HEK293T (cell line): ENCODE measurements at regions not wholly inside any gene's neighbourhood (a gene's known extent, or its start where the extent isn't known, plus 50 kb on each side); places are given as distances from the start of the nearest gene placed in this dataset.

Experiments
- CTCF ChIA-PET: fragments of 350-600 bp; formaldehyde crosslinking; extraction: SDS; loops from one replicate; lab custom pipeline; 2021; ENCODE audit warnings: antibody characterized with exemption, inconsistent platforms; lab: Yijun Ruan, JAX
- POLR2A ChIA-PET: fragments of 350-600 bp; formaldehyde crosslinking; extraction: SDS; loops from one replicate; lab custom pipeline; 2020; ENCODE audit warnings: antibody characterized with exemption, inconsistent platforms; lab: Yijun Ruan, JAX
- DNase-seq: peaks from one replicate; pipeline ENCODE4 v3.0.0; 2012; ENCODE audit warnings: mixed read lengths; ENCODE audit errors: extremely low spot score
- ARNT ChIP-seq: fragments of 450-650 bp; IDR thresholded peaks from 2 replicates; pipeline ENCODE4 v1.6.1; 2017; ENCODE audit warnings: mild to moderate bottlenecking
- BHLHE40 ChIP-seq: fragments of 450-650 bp; IDR thresholded peaks from 2 replicates; pipeline ENCODE4 v1.6.1; 2016; ENCODE audit warnings: mild to moderate bottlenecking, moderate library complexity, borderline replicate concordance
- CTBP1 ChIP-seq: fragments of 450-650 bp; IDR thresholded peaks from 2 replicates; pipeline ENCODE4 v1.6.1; 2016; ENCODE audit warnings: borderline replicate concordance
- ELF4 ChIP-seq: fragments of 450-650 bp; IDR thresholded peaks from 2 replicates; pipeline ENCODE4 v1.6.1; 2017; ENCODE audit warnings: antibody characterized with exemption
- FOXA1 ChIP-seq: fragments of 450-650 bp; IDR thresholded peaks from 2 replicates; pipeline ENCODE4 v1.6.1; 2016; ENCODE audit warnings: mild to moderate bottlenecking
- FOXK2 ChIP-seq: fragments of 450-650 bp; IDR thresholded peaks from 2 replicates; pipeline ENCODE4 v1.6.1; 2016; ENCODE audit warnings: mild to moderate bottlenecking
- FOXM1 ChIP-seq: fragments of 450-650 bp; IDR thresholded peaks from 2 replicates; pipeline ENCODE4 v1.6.1; 2017; ENCODE audit warnings: mild to moderate bottlenecking, borderline replicate concordance
- HDGF ChIP-seq: fragments of 450-650 bp; IDR thresholded peaks from 2 replicates; pipeline ENCODE4 v1.6.1; 2017; ENCODE audit warnings: antibody characterized with exemption, borderline replicate concordance
- L3MBTL2 ChIP-seq: fragments of 450-650 bp; conservative IDR thresholded peaks from 2 replicates; pipeline ENCODE4 v1.6.1; 2016; ENCODE audit warnings: mild to moderate bottlenecking
- LEF1 ChIP-seq: fragments of 450-650 bp; IDR thresholded peaks from 2 replicates; pipeline ENCODE4 v1.6.1; 2017; ENCODE audit warnings: mild to moderate bottlenecking, borderline replicate concordance
- NFRKB ChIP-seq: fragments of 450-650 bp; IDR thresholded peaks from 2 replicates; pipeline ENCODE4 v1.6.1; 2016; ENCODE audit warnings: mild to moderate bottlenecking, moderate library complexity
- PKNOX1 ChIP-seq: fragments of 450-650 bp; IDR thresholded peaks from 2 replicates; pipeline ENCODE4 v1.6.1; 2016
- SP1 ChIP-seq: fragments of 450-650 bp; IDR thresholded peaks from 2 replicates; pipeline ENCODE4 v1.6.1; 2017
- SUZ12 ChIP-seq: fragments of 450-650 bp; IDR thresholded peaks from 2 replicates; pipeline ENCODE4 v1.6.1; 2016; ENCODE audit warnings: mild to moderate bottlenecking
- TARDBP ChIP-seq: fragments of 450-650 bp; IDR thresholded peaks from 2 replicates; pipeline ENCODE4 v1.6.1; 2016
- ZNF384 ChIP-seq: fragments of 450-650 bp; IDR thresholded peaks from 2 replicates; pipeline ENCODE4 v1.6.1; 2016

GRCh38 chr1:90210633-90211491, 216.0 kb downstream of the ZNF326 start:
- DNase-seq: no peak
- ChIA-PET CTCF (no interaction called here), POLR2A (no interaction called here)
- TF ChIP-seq L3MBTL2 (no peak), PKNOX1 (no peak), ZNF384 (no peak), ELF4 (no peak)

- ChIA-PET POLR2A (no interaction called here), CTCF (no interaction called here)
- DNase-seq: no peak
- TF ChIP-seq ELF4 (no peak), L3MBTL2 (no peak), FOXA1 (no peak), SUZ12 (no peak), LEF1 (no peak), TARDBP (no peak), NFRKB (no peak), BHLHE40 (no peak), CTBP1 (no peak), SP1 (no peak), ZNF384 (no peak), PKNOX1 (no peak), HDGF (no peak), FOXK2 (no peak), ARNT (no peak), FOXM1 (no peak)
Observed at GRCh38 chr1:90208949-90209348, 214.0 kb downstream of the ZNF326 start.

- no peak for DNase-seq
- ChIA-PET CTCF (no interaction called here), POLR2A (no interaction called here)
- no peak for TF ChIP-seq ELF4
Observed at GRCh38 chr1:90206260-90206659, 211.3 kb downstream of the ZNF326 start.

GRCh38 chr1:90204780-90205179, 209.9 kb downstream of the ZNF326 start:
- ChIA-PET POLR2A (no interaction called here), CTCF (no interaction called here)
- no peak for DNase-seq
- TF ChIP-seq HDGF (no peak), LEF1 (no peak), L3MBTL2 (no peak), SP1 (no peak)

GRCh38 chr1:90204023-90204590, 209.2 kb downstream of the ZNF326 start:
- ChIA-PET POLR2A (no interaction called here), CTCF (no interaction called here)
- DNase-seq: no peak
- TF ChIP-seq ELF4 (no peak), NFRKB (no peak), FOXM1 (no peak), ZNF384 (no peak), HDGF (no peak), SUZ12 (no peak), FOXK2 (no peak), FOXA1 (no peak)

GRCh38 chr1:90201467-90202358, 206.8 kb downstream of the ZNF326 start:
- ChIA-PET POLR2A (no interaction called here), CTCF (no interaction called here)
- no peak for DNase-seq
- TF ChIP-seq SP1 (no peak), ARNT (no peak)

GRCh38 chr1:90200646-90201205, 205.8 kb downstream of the ZNF326 start:
- ChIA-PET CTCF (no interaction called here), POLR2A (no interaction called here)
- no peak for DNase-seq
- no peak for TF ChIP-seq TARDBP
- TF ChIP-seq SP1: no peak
- no peak for TF ChIP-seq ARNT
- no peak for TF ChIP-seq BHLHE40
- no peak for TF ChIP-seq SUZ12
- no peak for TF ChIP-seq FOXK2
- TF ChIP-seq ZNF384: no peak
- no peak for TF ChIP-seq FOXM1
- TF ChIP-seq FOXA1: no peak
- no peak for TF ChIP-seq CTBP1
